SU-DHL-6 (cell line): ENCODE measurements at regions not wholly inside any gene's neighbourhood (a gene's known extent, or its start where the extent isn't known, plus 50 kb on each side); places are given as distances from the start of the nearest gene placed in this dataset.

Experiments
- H2AFZ ChIP-seq: fragments of 200-600 bp; sonication (generic); 2 replicates; pipeline ENCODE4 v1.6.1; 2014; ENCODE audit warnings: low read depth, mild to moderate bottlenecking, moderate library complexity, mixed read lengths, antibody characterized with exemption, low read length; ENCODE audit not compliant: severe bottlenecking
- H3F3A ChIP-seq: fragments of 200-600 bp; shearing (Covaris generic); 2 replicates; pipeline ENCODE4 v1.6.0; 2016; ENCODE audit warnings: antibody characterized with exemption, mild to moderate bottlenecking; ENCODE audit not compliant: insufficient read depth
- H3K27ac ChIP-seq: fragments of 200-600 bp; sonication (generic); 2 replicates; pipeline ENCODE4 v1.5.1; 2016; ENCODE audit warnings: low read depth, mild to moderate bottlenecking, low read length, moderate library complexity, mixed read lengths
- H3K27me3 ChIP-seq: fragments of 200-600 bp; sonication (generic), shearing (Covaris generic); 2 replicates; pipeline ENCODE4 v1.6.0; 2014; ENCODE audit warnings: mild to moderate bottlenecking, low read length
- H3K36me3 ChIP-seq: fragments of 200-600 bp; sonication (generic); 2 replicates; pipeline ENCODE4 v1.6.1; 2014; ENCODE audit warnings: mild to moderate bottlenecking, low read length, mixed read lengths
- H3K4me2 ChIP-seq: fragments of 300-600, 200-600 bp; shearing (Covaris generic), sonication (generic); 2 replicates; pipeline ENCODE4 v1.6.0; 2014; ENCODE audit warnings: low read length, low read depth, mild to moderate bottlenecking; ENCODE audit not compliant: poor library complexity, severe bottlenecking
- H3K4me3 ChIP-seq: fragments of 200-600 bp; sonication (generic); 2 replicates; pipeline ENCODE4 v1.5.1; 2014; ENCODE audit warnings: antibody characterized with exemption, low read length, mild to moderate bottlenecking, mixed read lengths; ENCODE audit not compliant: insufficient read depth, poor library complexity, severe bottlenecking
- H3K79me2 ChIP-seq: fragments of 200-600 bp; sonication (generic); 2 replicates; pipeline ENCODE4 v1.6.1; 2014; ENCODE audit warnings: mild to moderate bottlenecking, low read length, moderate library complexity; ENCODE audit not compliant: insufficient read depth
- H3K9ac ChIP-seq: fragments of 200-600 bp; sonication (generic); 2 replicates; pipeline ENCODE4 v1.7.0; 2014; ENCODE audit warnings: mild to moderate bottlenecking, low read length
- H3K9me2 ChIP-seq: fragments of 200-600 bp; sonication (generic); replicated peaks from 2 replicates; pipeline ENCODE4 v1.6.1; 2014; ENCODE audit warnings: low read length; ENCODE audit not compliant: insufficient read depth
- H3K9me3 ChIP-seq: fragments of 200-600 bp; sonication (generic); 2 replicates; pipeline ENCODE4 v1.6.1; 2014; ENCODE audit warnings: low read length, mixed read lengths; ENCODE audit not compliant: insufficient read depth
- H4K20me1 ChIP-seq: fragments of 200-600 bp; sonication (generic); 2 replicates; pipeline ENCODE4 v1.6.1; 2014; ENCODE audit warnings: low read depth, mild to moderate bottlenecking, antibody characterized with exemption, low read length, moderate library complexity, mixed read lengths
- EZH2phosphoT487 ChIP-seq: fragments of 200-600 bp; sonication (generic), shearing (Covaris generic); conservative IDR thresholded peaks from 2 replicates; pipeline ENCODE4 v1.6.1; 2018; ENCODE audit warnings: mild to moderate bottlenecking, antibody characterized with exemption, low read length, moderate library complexity, mixed read lengths
- TF ChIP-seq, protein P1 (sequence below): fragments of 200-600 bp; sonication (generic); IDR thresholded peaks from one replicate; pipeline ENCODE4 v1.5.1; 2017; ENCODE audit warnings: antibody characterized with exemption, mild to moderate bottlenecking, low read length, moderate library complexity; ENCODE audit not compliant: insufficient read depth, poor library complexity, severe bottlenecking

GRCh38 chr12:85695097-85695715, 141.0 kb downstream of the RASSF9 start:
- H3K79me2 ChIP-seq, result no peaks in the 10 kb centered on the region
- H3K27me3 ChIP-seq, result no peaks in the 10 kb centered on the region
- H3K27ac ChIP-seq, result no peak overlapping the region
- H2AFZ ChIP-seq, result no peak overlapping the region
- no peaks in the 10 kb centered on the region for H3F3A ChIP-seq
- no peaks in the 10 kb centered on the region for H3K9me2 ChIP-seq
- H3K9me3 ChIP-seq, result no peaks in the 10 kb centered on the region
- no peak for TF ChIP-seq EZH2phosphoT487
- TF ChIP-seq, protein P1, sequence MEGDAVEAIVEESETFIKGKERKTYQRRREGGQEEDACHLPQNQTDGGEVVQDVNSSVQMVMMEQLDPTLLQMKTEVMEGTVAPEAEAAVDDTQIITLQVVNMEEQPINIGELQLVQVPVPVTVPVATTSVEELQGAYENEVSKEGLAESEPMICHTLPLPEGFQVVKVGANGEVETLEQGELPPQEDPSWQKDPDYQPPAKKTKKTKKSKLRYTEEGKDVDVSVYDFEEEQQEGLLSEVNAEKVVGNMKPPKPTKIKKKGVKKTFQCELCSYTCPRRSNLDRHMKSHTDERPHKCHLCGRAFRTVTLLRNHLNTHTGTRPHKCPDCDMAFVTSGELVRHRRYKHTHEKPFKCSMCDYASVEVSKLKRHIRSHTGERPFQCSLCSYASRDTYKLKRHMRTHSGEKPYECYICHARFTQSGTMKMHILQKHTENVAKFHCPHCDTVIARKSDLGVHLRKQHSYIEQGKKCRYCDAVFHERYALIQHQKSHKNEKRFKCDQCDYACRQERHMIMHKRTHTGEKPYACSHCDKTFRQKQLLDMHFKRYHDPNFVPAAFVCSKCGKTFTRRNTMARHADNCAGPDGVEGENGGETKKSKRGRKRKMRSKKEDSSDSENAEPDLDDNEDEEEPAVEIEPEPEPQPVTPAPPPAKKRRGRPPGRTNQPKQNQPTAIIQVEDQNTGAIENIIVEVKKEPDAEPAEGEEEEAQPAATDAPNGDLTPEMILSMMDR, result no peak
- H4K20me1 ChIP-seq, result no peaks in the 10 kb centered on the region
- H3K36me3 ChIP-seq, result no peaks in the 10 kb centered on the region
- no peak overlapping the region for H3K4me3 ChIP-seq
- H3K9ac ChIP-seq, result no peak overlapping the region
- H3K4me2 ChIP-seq, result no peak overlapping the region

GRCh38 chr12:85697003-85697402, 139.2 kb downstream of the RASSF9 start:
- Histone ChIP-seq H3K79me2 (no peaks in the 10 kb centered on the region), H3K9me2 (no peaks in the 10 kb centered on the region), H3K9ac (no peak overlapping the region), H3K27me3 (no peaks in the 10 kb centered on the region), H3F3A (no peaks in the 10 kb centered on the region), H4K20me1 (no peaks in the 10 kb centered on the region), H3K9me3 (no peaks in the 10 kb centered on the region), H3K4me3 (no peak overlapping the region), H2AFZ (no peak overlapping the region), H3K27ac (no peak overlapping the region), H3K36me3 (no peaks in the 10 kb centered on the region), H3K4me2 (no peak overlapping the region)
- TF ChIP-seq, protein P1, result no peak
- TF ChIP-seq EZH2phosphoT487, result no peak

DNA sequence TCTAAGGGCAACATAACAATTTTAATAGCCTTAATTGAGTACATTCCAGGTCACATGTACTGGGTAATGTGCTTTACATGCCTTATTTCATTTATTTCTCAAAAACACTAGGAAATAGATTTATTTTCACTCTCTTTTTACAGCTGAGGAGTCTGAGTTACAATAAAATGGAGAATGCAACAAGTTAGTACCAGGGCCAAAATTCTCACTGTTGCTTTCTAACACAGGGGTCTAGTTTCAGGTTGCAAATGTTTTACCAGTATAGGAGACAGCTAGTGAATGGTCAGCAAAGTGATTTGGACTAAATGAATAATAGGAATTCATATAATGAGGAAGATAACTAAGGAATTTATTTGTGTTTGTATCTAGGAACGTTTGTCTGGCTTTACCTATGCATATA, 137.3 kb downstream of the RASSF9 start:
- H3K27ac ChIP-seq, result no peak overlapping the region
- H3K9me2 ChIP-seq, result no peaks in the 10 kb centered on the region
- H3K9me3 ChIP-seq, result no peaks in the 10 kb centered on the region
- no peak overlapping the region for H2AFZ ChIP-seq
- no peak overlapping the region for H3K4me3 ChIP-seq
- no peaks in the 10 kb centered on the region for H4K20me1 ChIP-seq
- H3K4me2 ChIP-seq, result no peak overlapping the region
- no peaks in the 10 kb centered on the region for H3K27me3 ChIP-seq
- no peaks in the 10 kb centered on the region for H3K79me2 ChIP-seq
- H3K36me3 ChIP-seq, result no peaks in the 10 kb centered on the region
- H3F3A ChIP-seq, result no peaks in the 10 kb centered on the region
- no peak for TF ChIP-seq EZH2phosphoT487
- TF ChIP-seq, protein P1, result no peak
- no peak overlapping the region for H3K9ac ChIP-seq
